Erythroblast (primary cell): ENCODE measurements at regions not wholly inside any gene's neighbourhood (a gene's known extent, or its start where the extent isn't known, plus 50 kb on each side); places are given as distances from the start of the nearest gene placed in this dataset.
"Not testable (repeated sequence)": the region's sequence is repeated elsewhere in the genome, so short reads cannot be mapped to it uniquely, and the experiment has no call there.

ENCODE experiments used
- DNase-seq, 2 experiments: peaks; one replicate each; lab custom pipeline; 2025; lab: John Stamatoyannopoulos, UW
- GATA1 ChIP-seq: IDR thresholded peaks from 2 replicates; pipeline ENCODE4 v1.6.1; 2011; ENCODE audit warnings: low read depth, mild to moderate bottlenecking, control low read depth, low read length, moderate library complexity
- POLR2A ChIP-seq: IDR thresholded peaks from 2 replicates; pipeline ENCODE4 v1.6.1; 2011; ENCODE audit warnings: mild to moderate bottlenecking, low read length

- TF ChIP-seq POLR2A (no peak), GATA1 (no peak)
- DNase-seq, result no peak
These were observed 164.5 kb upstream of the SLC24A3 start for GRCh38 chr20:19047951-19048296.

GRCh38 chr20:19048995-19049501, 163.4 kb upstream of the SLC24A3 start:
- TF ChIP-seq GATA1 (no peak), POLR2A (no peak)
- DNase-seq, result no peak

DNA sequence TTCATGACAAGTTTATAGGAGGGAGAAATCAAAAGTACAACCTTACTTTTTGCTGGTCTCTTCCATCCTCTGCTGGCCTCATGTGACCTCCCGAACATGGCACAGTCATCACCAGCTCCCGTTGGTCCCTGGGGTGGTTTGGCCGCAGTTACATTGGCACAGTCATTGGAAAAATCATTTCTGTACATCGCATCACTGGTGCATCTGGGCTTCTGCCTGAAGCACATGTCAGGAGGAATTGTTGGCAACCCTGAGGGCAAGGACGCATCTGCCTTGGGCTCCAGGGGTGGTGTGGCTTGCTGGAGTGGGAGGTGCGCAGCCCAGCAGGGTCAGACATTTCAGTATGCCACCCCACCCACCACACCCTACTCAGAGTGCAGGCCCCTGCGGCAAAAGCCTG, 162.9 kb upstream of the SLC24A3 start:
- TF ChIP-seq GATA1, result no peak
- no peak for TF ChIP-seq POLR2A
- DNase-seq, result no peak

DNA sequence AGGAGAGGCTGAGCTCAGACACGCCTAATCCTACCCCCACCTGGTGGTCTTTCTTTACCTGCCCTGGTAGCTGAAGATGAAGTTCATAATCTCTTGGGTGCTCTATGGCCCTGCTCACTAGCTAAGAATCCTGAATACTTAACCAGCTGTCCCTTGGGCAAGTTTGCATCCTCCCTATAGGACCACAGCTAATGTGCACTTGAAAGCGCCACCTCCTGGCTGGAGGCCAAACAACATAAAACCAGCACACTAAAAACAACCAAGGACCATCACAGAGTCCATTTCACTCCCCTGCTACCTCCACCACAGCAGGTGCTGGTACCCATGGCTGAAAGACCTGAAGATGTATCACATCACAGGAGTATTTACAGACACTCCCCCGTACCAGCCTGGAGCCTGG, 155.5 kb upstream of the SLC24A3 start:
- DNase-seq, result peak; percentile 10 to 21
- no peak for TF ChIP-seq POLR2A
- TF ChIP-seq GATA1, result no peak

GRCh38 chr20:19064788-19065187, 147.7 kb upstream of the SLC24A3 start:
- DNase-seq, result not testable (repeated sequence)

DNA sequence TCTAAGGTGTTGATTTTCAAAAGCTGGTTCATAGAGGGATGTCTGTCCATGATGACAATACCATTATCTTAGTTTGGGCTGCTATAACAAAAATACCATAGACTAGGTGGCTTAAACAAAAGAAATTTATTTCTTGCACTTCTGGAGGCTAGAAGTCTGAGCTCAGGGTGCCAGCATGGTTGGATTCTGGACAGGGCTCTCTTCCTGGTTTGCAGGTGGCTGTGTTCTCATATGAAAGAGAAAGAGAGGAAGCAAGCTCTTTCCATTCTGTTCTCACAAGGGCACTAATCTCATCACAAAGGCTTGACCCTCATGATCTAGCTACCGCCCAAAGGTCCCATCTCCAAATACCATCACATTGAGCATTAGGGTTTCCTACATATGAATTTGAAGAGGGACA, 144.5 kb upstream of the SLC24A3 start:
- TF ChIP-seq POLR2A (no peak), GATA1 (no peak)
- no peak for DNase-seq

GRCh38 chr20:19070026-19070425, 142.4 kb upstream of the SLC24A3 start:
- DNase-seq, result no peak

GRCh38 chr20:19070681-19071445, 141.6 kb upstream of the SLC24A3 start:
- no peak for DNase-seq
- no peak for TF ChIP-seq POLR2A

More at GRCh38 chr20:19070026-19070425, 142.4 kb upstream of the SLC24A3 start:
- TF ChIP-seq POLR2A (no peak), GATA1 (no peak)

DNA sequence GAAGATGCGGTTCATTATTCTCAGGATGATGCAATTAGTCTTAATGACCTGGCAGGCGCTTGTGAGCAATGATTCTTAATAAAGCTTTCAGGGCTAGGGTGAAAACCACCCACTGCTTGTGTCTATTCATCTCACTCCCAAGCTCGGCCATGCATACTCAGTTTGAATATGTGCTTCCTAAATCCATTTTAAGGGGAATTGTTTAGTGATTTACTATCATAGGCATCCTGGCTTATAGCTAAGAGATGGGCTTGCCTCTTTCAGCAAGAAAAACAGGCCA, 141.1 kb upstream of the SLC24A3 start:
- DNase-seq, result no peak

DNA sequence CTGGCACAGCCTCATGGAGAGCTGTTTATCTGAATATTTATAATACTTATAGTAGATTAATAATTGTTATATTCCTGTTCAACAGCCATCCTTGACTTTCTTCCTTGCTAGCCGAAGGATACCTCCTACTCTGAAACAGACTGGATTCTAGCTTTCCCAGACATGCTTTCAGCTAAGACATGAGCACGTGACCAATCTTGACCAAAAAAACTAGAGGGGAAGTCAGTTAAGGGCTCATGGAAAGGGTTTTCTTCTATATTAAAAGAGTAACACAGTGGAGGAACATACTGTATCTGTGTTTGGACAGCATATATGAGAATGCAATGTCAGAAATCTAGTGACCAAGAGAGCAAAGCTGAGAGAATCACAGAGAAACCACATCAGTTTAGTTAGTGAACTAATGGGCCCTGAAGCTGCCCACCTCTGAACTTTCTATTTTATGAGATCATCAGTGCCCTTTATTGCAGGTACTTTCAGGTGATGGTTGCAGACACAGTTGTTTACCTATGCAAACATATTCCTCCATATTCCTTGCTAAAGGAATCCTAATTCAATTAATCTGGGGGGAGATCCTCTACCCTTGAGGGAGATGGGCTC, 140.4 kb upstream of the SLC24A3 start:
- DNase-seq, result no peak
- no peak for TF ChIP-seq GATA1
- no peak for TF ChIP-seq POLR2A

More for the DNA sequence above, 141.1 kb upstream of the SLC24A3 start:
- no peak for TF ChIP-seq POLR2A
- no peak for TF ChIP-seq GATA1

- TF ChIP-seq POLR2A, result no peak
- TF ChIP-seq GATA1, result no peak
- DNase-seq, result no peak
These were observed 139.5 kb upstream of the SLC24A3 start for GRCh38 chr20:19072988-19073387.

- peak in 1 of 2 experiments; percentile 10 for DNase-seq
- TF ChIP-seq GATA1 (no peak), POLR2A (no peak)
These were observed 138.7 kb upstream of the SLC24A3 start for GRCh38 chr20:19073584-19074218.

- no peak for DNase-seq
- TF ChIP-seq GATA1 (no peak), POLR2A (no peak)
These were observed 138.1 kb upstream of the SLC24A3 start for GRCh38 chr20:19074356-19074755.

DNA sequence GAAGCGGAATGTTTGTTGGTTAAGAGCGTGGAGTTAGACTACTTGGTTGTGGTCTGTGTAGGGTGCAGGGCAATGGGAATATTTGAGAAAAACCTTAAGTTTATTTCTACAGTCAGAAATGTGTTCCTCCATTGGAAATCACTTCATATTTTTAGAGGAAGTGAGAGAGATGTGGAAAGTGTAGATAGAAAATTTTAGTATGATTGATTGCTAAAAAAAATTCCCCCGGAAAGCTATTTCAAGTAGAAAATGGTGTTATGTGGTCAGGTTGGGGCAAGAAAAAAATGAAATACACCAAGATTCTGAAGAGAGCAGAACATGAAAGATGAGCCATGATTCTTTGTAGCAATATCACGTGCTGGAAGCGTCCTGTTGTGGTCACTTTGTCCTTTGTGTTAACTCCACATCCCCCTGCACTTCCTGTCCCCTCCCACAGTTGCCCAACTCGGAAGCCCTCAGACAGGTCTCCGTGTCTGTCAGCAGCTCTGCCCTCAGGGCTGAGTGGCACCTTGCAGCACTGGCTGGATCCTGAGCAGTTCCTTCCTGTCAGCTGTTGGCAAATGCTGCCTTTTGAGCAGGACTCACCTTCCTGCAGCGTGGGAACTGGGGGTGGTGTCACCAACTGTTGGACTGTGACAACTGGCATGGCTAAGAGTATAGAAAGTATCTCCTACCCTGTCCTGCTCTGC, 137.5 kb upstream of the SLC24A3 start:
- DNase-seq, result no peak

More for the DNA sequence above, 137.5 kb upstream of the SLC24A3 start:
- TF ChIP-seq GATA1 (no peak), POLR2A (no peak)
